ENCODE measurements at regions not wholly inside any gene's neighbourhood (a gene's known extent, or its start where the extent isn't known, plus 50 kb on each side); places are given as distances from the start of the nearest gene placed in this dataset.

- intact Hi-C loops (cut with DNase I; ENCODE audit: low total_unique reads), result no loop called here
- H3K4me3 ChIP-seq, result no peak overlapping the region
- H3K36me3 ChIP-seq (ENCODE audit: low read depth, missing control alignments), result no peaks in the 10 kb centered on the region
- 85 to 91% methylated on average over 2 of the region's 2 CpGs for WGBS, 2 donors
- DNase-seq, result no peak
- H3K27me3 ChIP-seq, result no peaks in the 10 kb centered on the region
- no peak overlapping the region for H3K27ac ChIP-seq
- TF ChIP-seq POLR2A (IDR thresholded peaks at IDR 0.05), result no peak
- TF ChIP-seq, protein P1, sequence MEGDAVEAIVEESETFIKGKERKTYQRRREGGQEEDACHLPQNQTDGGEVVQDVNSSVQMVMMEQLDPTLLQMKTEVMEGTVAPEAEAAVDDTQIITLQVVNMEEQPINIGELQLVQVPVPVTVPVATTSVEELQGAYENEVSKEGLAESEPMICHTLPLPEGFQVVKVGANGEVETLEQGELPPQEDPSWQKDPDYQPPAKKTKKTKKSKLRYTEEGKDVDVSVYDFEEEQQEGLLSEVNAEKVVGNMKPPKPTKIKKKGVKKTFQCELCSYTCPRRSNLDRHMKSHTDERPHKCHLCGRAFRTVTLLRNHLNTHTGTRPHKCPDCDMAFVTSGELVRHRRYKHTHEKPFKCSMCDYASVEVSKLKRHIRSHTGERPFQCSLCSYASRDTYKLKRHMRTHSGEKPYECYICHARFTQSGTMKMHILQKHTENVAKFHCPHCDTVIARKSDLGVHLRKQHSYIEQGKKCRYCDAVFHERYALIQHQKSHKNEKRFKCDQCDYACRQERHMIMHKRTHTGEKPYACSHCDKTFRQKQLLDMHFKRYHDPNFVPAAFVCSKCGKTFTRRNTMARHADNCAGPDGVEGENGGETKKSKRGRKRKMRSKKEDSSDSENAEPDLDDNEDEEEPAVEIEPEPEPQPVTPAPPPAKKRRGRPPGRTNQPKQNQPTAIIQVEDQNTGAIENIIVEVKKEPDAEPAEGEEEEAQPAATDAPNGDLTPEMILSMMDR (IDR thresholded peaks at IDR 0.05), result no peak
- H3K4me1 ChIP-seq, result no peaks in the 10 kb centered on the region
- no peaks in the 10 kb centered on the region for H3K9me3 ChIP-seq
These were observed 127.5 kb upstream of the KITLG start for GRCh38 chr12:88707800-88708199.

- Histone ChIP-seq H3K4me1 (no peaks in the 10 kb centered on the region), H3K27me3 (no peaks in the 10 kb centered on the region), H3K36me3 (ENCODE audit: low read depth, missing control alignments) (no peaks in the 10 kb centered on the region), H3K9me3 (no peaks in the 10 kb centered on the region), H3K4me3 (no peak overlapping the region), H3K27ac (no peak overlapping the region)
- intact Hi-C loops (cut with DNase I; ENCODE audit: low total_unique reads), result no loop called here
- no peak for TF ChIP-seq POLR2A (IDR thresholded peaks at IDR 0.05)
- TF ChIP-seq, protein P1 (IDR thresholded peaks at IDR 0.05), result no peak
- no peak for DNase-seq
These were observed 126.0 kb upstream of the KITLG start for GRCh38 chr12:88706286-88706685.

DNA sequence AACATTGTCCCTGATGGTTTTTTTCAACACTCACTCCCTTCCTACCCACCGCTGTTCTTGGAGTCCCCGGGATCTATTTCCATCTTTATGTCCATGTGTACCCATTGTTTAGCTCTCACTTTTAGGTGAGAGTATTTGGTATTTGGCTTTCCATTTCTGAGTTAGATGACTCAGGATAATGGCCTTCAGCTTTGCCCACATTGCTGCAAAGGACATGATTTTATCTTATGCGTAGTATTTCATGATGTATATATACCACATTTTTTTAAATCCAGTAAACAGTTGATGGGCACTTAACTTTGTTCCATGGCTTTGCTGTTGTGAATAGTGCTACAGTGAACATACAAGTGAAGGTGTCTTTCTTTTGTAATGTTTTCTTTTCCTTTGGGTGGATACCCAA, 123.5 kb upstream of the KITLG start:
- no peak for DNase-seq
- H3K36me3 ChIP-seq (ENCODE audit: low read depth, missing control alignments), result no peaks in the 10 kb centered on the region
- no peaks in the 10 kb centered on the region for H3K27me3 ChIP-seq
- TF ChIP-seq POLR2A (IDR thresholded peaks at IDR 0.05), result no peak
- H3K27ac ChIP-seq, result no peak overlapping the region
- WGBS, 2 donors, result 97 to 98% methylated on average over 3 of the region's 3 CpGs
- H3K4me3 ChIP-seq, result no peak overlapping the region
- no peaks in the 10 kb centered on the region for H3K9me3 ChIP-seq
- intact Hi-C loops (cut with DNase I; ENCODE audit: low total_unique reads), result no loop called here
- H3K4me1 ChIP-seq, result no peaks in the 10 kb centered on the region

- Histone ChIP-seq H3K27me3 (no peaks in the 10 kb centered on the region), H3K36me3 (ENCODE audit: low read depth, missing control alignments) (no peaks in the 10 kb centered on the region), H3K4me1 (no peaks in the 10 kb centered on the region), H3K9me3 (no peaks in the 10 kb centered on the region), H3K27ac (no peak overlapping the region), H3K4me3 (no peak overlapping the region)
- TF ChIP-seq, protein P1 (IDR thresholded peaks at IDR 0.05), result no peak
- no peak for TF ChIP-seq POLR2A (IDR thresholded peaks at IDR 0.05)
- intact Hi-C loops (cut with DNase I; ENCODE audit: low total_unique reads), result no loop called here
- DNase-seq, result no peak
- WGBS, 2 donors, result 76 to 79% methylated on average over 3 of the region's 3 CpGs
These were observed 118.2 kb upstream of the KITLG start for GRCh38 chr12:88698471-88698870.

DNA sequence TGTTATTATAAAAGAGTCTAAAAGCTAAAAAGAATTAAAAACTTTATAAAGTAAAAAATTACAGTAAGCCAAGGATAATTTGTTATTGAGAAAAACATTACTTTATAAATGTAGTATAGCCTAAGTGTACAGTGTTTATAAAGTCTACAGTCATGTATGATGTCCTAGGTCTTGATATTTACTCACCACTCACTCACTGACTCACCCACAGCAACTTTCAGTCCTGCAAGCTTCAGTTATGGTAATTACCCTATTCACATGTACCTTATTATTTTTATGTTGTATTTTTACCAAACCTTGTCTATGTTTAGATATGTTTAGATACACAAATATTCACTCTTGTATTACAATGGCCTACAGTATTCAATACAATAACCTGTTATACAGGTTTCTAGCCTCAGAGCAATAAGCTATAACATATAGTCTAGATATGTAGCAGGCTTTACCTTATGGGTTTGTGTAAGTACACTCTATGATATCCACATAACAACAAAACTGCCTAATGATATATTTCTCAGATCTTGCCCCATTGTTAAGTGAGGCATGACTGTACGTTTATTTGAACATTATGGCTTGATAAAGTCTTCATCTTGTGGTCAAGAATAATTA, 113.7 kb upstream of the KITLG start:
- H3K4me1 ChIP-seq, result no peaks in the 10 kb centered on the region
- intact Hi-C loops (cut with DNase I; ENCODE audit: low total_unique reads), result no loop called here
- TF ChIP-seq, protein P1 (IDR thresholded peaks at IDR 0.05), result no peak
- no peak for TF ChIP-seq POLR2A (IDR thresholded peaks at IDR 0.05)
- DNase-seq, result no peak
- H3K27ac ChIP-seq, result no peak overlapping the region
- H3K27me3 ChIP-seq, result no peaks in the 10 kb centered on the region
- WGBS, 2 donors, result 85 to 91% methylated on average over 1 of the region's 1 CpG
- no peaks in the 10 kb centered on the region for H3K36me3 ChIP-seq (ENCODE audit: low read depth, missing control alignments)
- H3K4me3 ChIP-seq, result no peak overlapping the region
- H3K9me3 ChIP-seq, result no peaks in the 10 kb centered on the region
